IMR-90 (cell line): ENCODE measurements at regions not wholly inside any gene's neighbourhood (a gene's known extent, or its start where the extent isn't known, plus 50 kb on each side); places are given as distances from the start of the nearest gene placed in this dataset.

Experiments used
- ATAC-seq: fragments of 200-7000 bp; cut with Tn5 transposase; 2 replicates; pipeline ENCODE4 v1.9.1; 2020; ENCODE audit warnings: low read depth, mild to moderate bottlenecking, moderate library complexity
- BruUV-seq: library from RNA; stranded (reverse); fragments of 400-500 nt; replicated peaks from 2 replicates; lab custom pipeline; 2021; lab: Mats Ljungman, UMichigan
- CTCF ChIA-PET: fragments of 300-600 bp; formaldehyde crosslinking; extraction: SDS; loops from one replicate; lab custom pipeline; 2021; ENCODE audit warnings: antibody characterized with exemption; lab: Yijun Ruan, JAX
- POLR2A ChIA-PET: fragments of 300-600 bp; sonication (Branson Sonifier 250); formaldehyde crosslinking; loops from one replicate; lab custom pipeline; 2022; ENCODE audit warnings: antibody characterized with exemption; ENCODE audit not compliant: unreplicated experiment; lab: Charles Lee
- DNase-seq: peaks from one replicate; pipeline ENCODE4 v3.0.0; 2013
- H2AFZ ChIP-seq: replicated peaks from 2 replicates; pipeline ENCODE3; 2013; ENCODE audit warnings: low read length, mild to moderate bottlenecking; ENCODE audit not compliant: poor library complexity
- H2AK5ac ChIP-seq: 2 replicates; pipeline ENCODE4 v1.6.1; 2013; ENCODE audit warnings: low read depth, low read length, inconsistent platforms
- H2AK9ac ChIP-seq: replicated peaks from 2 replicates; pipeline ENCODE3; 2013; ENCODE audit warnings: mild to moderate bottlenecking, low read depth, low read length, moderate library complexity; ENCODE audit not compliant: poor library complexity
- H2BK120ac ChIP-seq: 2 replicates; pipeline ENCODE4 v1.6.1; 2013; ENCODE audit warnings: low read depth, low read length, inconsistent platforms
- H2BK15ac ChIP-seq: 3 replicates; pipeline ENCODE4 v1.6.1; 2013; ENCODE audit warnings: low read depth, low read length, inconsistent platforms
- H2BK20ac ChIP-seq: 2 replicates; pipeline ENCODE4 v1.6.1; 2013; ENCODE audit warnings: low read depth, mild to moderate bottlenecking, inconsistent platforms, low read length, moderate library complexity
- H2BK5ac ChIP-seq: 2 replicates; pipeline ENCODE4 v1.6.1; 2013; ENCODE audit warnings: mild to moderate bottlenecking, low read depth, low read length, inconsistent platforms; ENCODE audit not compliant: poor library complexity, severe bottlenecking
- H3K14ac ChIP-seq: replicated peaks from 2 replicates; pipeline ENCODE4 v1.6.1; 2013; ENCODE audit warnings: low read depth, low read length, inconsistent platforms
- H3K18ac ChIP-seq: 2 replicates; pipeline ENCODE4 v1.6.1; 2013; ENCODE audit warnings: low read depth, low read length, control low read depth
- H3K23ac ChIP-seq: 2 replicates; pipeline ENCODE4 v1.6.1; 2013; ENCODE audit warnings: low read depth, low read length, inconsistent platforms
- H3K27ac ChIP-seq: 2 replicates; pipeline ENCODE4 v1.5.1; 2013; ENCODE audit warnings: mild to moderate bottlenecking, control low read depth, low read length; ENCODE audit not compliant: insufficient read depth
- H3K27me3 ChIP-seq: 2 replicates; pipeline ENCODE4 v1.6.1; 2013; ENCODE audit warnings: low read length; ENCODE audit not compliant: control insufficient read depth, insufficient read depth
- H3K36me3 ChIP-seq: 2 replicates; pipeline ENCODE4 v1.6.1; 2013; ENCODE audit warnings: low read length, mixed read lengths; ENCODE audit not compliant: control insufficient read depth, insufficient read depth
- H3K4ac ChIP-seq: 2 replicates; pipeline ENCODE4 v1.6.1; 2013; ENCODE audit warnings: low read depth, low read length, inconsistent platforms
- H3K4me1 ChIP-seq: 2 replicates; pipeline ENCODE4 v1.6.1; 2013; ENCODE audit warnings: low read length, mixed read lengths; ENCODE audit not compliant: control insufficient read depth, insufficient read depth
- H3K4me2 ChIP-seq: 2 replicates; pipeline ENCODE4 v1.6.1; 2013; ENCODE audit warnings: low read depth, mild to moderate bottlenecking, control low read depth, low read length, moderate library complexity
- H3K4me3 ChIP-seq: 2 replicates; pipeline ENCODE4 v1.5.1; 2013; ENCODE audit warnings: low read depth, mild to moderate bottlenecking, control low read depth, low read length, moderate library complexity; ENCODE audit not compliant: insufficient read depth
- H3K56ac ChIP-seq: 2 replicates; pipeline ENCODE4 v1.6.1; 2013; ENCODE audit warnings: low read length, inconsistent platforms; ENCODE audit not compliant: insufficient read depth; ENCODE audit errors: extremely low read depth
- H3K79me1 ChIP-seq, 2 experiments: 2 replicates each; pipeline ENCODE4 v1.6.1; 2013; ENCODE audit warnings: low read length in 2 of 2, inconsistent platforms in 1 of 2, low read depth in 1 of 2
- H3K9ac ChIP-seq: 2 replicates; pipeline ENCODE4 v1.6.1; 2013; ENCODE audit warnings: low read depth, low read length, control low read depth
- H3K9me1 ChIP-seq: 2 replicates; pipeline ENCODE4 v1.6.1; 2013; ENCODE audit warnings: low read length, inconsistent platforms; ENCODE audit not compliant: insufficient read depth
- H3K9me3 ChIP-seq: 2 replicates; pipeline ENCODE4 v1.6.1; 2013; ENCODE audit warnings: low read length; ENCODE audit not compliant: control insufficient read depth, insufficient read depth
- H4K20me1 ChIP-seq: 2 replicates; pipeline ENCODE4 v1.6.1; 2013; ENCODE audit warnings: low read length, inconsistent platforms; ENCODE audit not compliant: insufficient read depth
- H4K5ac ChIP-seq: 2 replicates; pipeline ENCODE4 v1.6.1; 2013; ENCODE audit warnings: mild to moderate bottlenecking, low read depth, low read length, control low read depth
- H4K8ac ChIP-seq, 2 experiments: 2 replicates each; pipeline ENCODE4 v1.6.1; 2013; ENCODE audit warnings: low read depth in 2 of 2, low read length in 2 of 2, control low read depth in 1 of 2, inconsistent platforms in 1 of 2
- H4K91ac ChIP-seq: 2 replicates; pipeline ENCODE4 v1.6.1; 2013; ENCODE audit warnings: low read depth, low read length, inconsistent platforms; ENCODE audit not compliant: insufficient read depth
- BHLHE40 ChIP-seq: fragments of 150-350 bp; IDR thresholded peaks from 2 replicates; pipeline ENCODE4 v1.6.1; 2016; ENCODE audit warnings: mild to moderate bottlenecking, low read depth, low read length
- CEBPB ChIP-seq: IDR thresholded peaks from 2 replicates; pipeline ENCODE4 v1.6.1; 2012; ENCODE audit warnings: low read depth, low read length, improper control_type of control experiment
- CHD1 ChIP-seq: IDR thresholded peaks from 2 replicates; pipeline ENCODE4 v1.6.1; 2012; ENCODE audit warnings: low read depth, low read length, improper control_type of control experiment
- FOS ChIP-seq: fragments of 150-350 bp; IDR thresholded peaks from 2 replicates; pipeline ENCODE4 v1.6.1; 2016; ENCODE audit warnings: low read depth, low read length
- MAFK ChIP-seq: IDR thresholded peaks from 2 replicates; pipeline ENCODE4 v1.6.1; 2012; ENCODE audit warnings: low read depth, low read length, improper control_type of control experiment
- MAZ ChIP-seq: IDR thresholded peaks from 2 replicates; pipeline ENCODE4 v1.6.1; 2012; ENCODE audit warnings: low read depth, mild to moderate bottlenecking, low read length, improper control_type of control experiment, moderate library complexity, borderline replicate concordance
- MXI1 ChIP-seq: IDR thresholded peaks from 2 replicates; pipeline ENCODE4 v1.6.1; 2012; ENCODE audit warnings: low read depth, mild to moderate bottlenecking, low read length, moderate library complexity, borderline replicate concordance
- NFE2L2 ChIP-seq: fragments of 150-350 bp; IDR thresholded peaks from 2 replicates; pipeline ENCODE4 v1.6.1; 2016; ENCODE audit warnings: low read depth, mild to moderate bottlenecking, low read length
- POLR2A ChIP-seq: IDR thresholded peaks from 2 replicates; pipeline ENCODE4 v1.6.1; 2012; ENCODE audit warnings: mild to moderate bottlenecking, low read depth, low read length
- RAD21 ChIP-seq: IDR thresholded peaks from 2 replicates; pipeline ENCODE4 v1.6.1; 2012; ENCODE audit warnings: low read length, improper control_type of control experiment
- RCOR1 ChIP-seq: IDR thresholded peaks from 2 replicates; pipeline ENCODE4 v1.6.1; 2012; ENCODE audit warnings: mild to moderate bottlenecking, low read length, improper control_type of control experiment; ENCODE audit not compliant: insufficient replicate concordance
- RFX5 ChIP-seq: IDR thresholded peaks from 2 replicates; pipeline ENCODE4 v1.8.0; 2012; ENCODE audit warnings: low read depth, mild to moderate bottlenecking, low read length, moderate library complexity
- SMC3 ChIP-seq: fragments of 150-350 bp; IDR thresholded peaks from 2 replicates; pipeline ENCODE4 v1.6.1; 2016; ENCODE audit warnings: low read depth, mild to moderate bottlenecking, antibody characterized with exemption, low read length, moderate library complexity
- WGBS, 2 experiments: methylation state at CpG; one replicate each; pipeline versions ENCODE4 v1.1.5 to v1.1.7; 2013; ENCODE audit warnings: missing lambda C conversion rate in 2 of 2; ENCODE audit not compliant: insufficient read length in 1 of 2; ENCODE audit errors: extremely low coverage in 2 of 2; 5-methylcytosine and 5-hydroxymethylcytosine counted together
- dilution Hi-C: fragments of 300-500 bp; cut with HindIII; formaldehyde crosslinking; loops from one replicate; pipeline ENCODE4 v1.14.3; 2018; ENCODE audit warnings: low sequenced_read_pairs; ENCODE audit not compliant: unreplicated experiment
- in situ Hi-C: fragments of 300-500 bp; cut with MboI; formaldehyde crosslinking; loops from 3 replicates; pipeline ENCODE4 v1.14.3; 2019; ENCODE audit warnings: low sequenced_read_pairs, inconsistent platforms, mixed read lengths
- intact Hi-C: fragments of 100-400 bp; cut with micrococcal nuclease; formaldehyde crosslinking; loops from 2 replicates; pipeline ENCODE4 v1.10.0; 2022
- TF ChIP-seq, protein P1 (sequence below): fragments of 150-350 bp; IDR thresholded peaks from 2 replicates; pipeline ENCODE4 v1.6.1; 2017; ENCODE audit warnings: mild to moderate bottlenecking, antibody characterized with exemption, low read length, low read depth

DNA sequence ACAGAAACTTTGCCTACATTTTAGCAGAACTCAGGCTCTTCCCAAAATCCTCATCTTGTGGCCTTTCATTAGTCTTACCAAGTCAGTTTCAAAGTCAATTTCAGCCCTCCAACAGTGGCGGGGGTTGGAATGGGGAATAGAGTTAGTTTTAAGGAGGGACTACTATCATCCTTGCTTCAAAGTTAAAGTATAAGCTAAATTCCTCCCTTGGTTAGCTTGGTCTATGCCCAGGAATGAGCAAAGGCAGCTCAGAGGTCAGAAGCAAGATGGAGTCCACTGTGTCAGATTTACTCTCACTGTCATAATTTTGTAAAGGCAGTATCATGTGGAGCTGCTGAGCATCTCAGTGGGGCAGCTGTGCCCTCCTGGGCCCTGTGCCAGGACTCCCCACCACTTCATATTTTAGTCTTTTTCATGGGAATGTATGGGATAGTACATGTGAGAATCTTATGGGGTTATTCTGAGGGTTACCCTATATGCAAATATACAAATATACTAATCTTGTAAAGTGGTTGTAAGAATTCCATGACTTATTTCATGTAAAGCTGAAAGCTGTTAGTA, 145.2 kb upstream of the MMADHC start:
- CTCF ChIA-PET = interaction anchor here (1.1 kb wide), 1 partner anchor 87 kb away, joined by 3 read pairs; no protein-coding TSS in a partner anchor
- intact Hi-C loops (no loop called here), in situ Hi-C loops (loop anchor here (25.0 kb wide), 1 partner anchor 729 kb away; no protein-coding TSS in a partner anchor), dilution Hi-C loops (no loop called here)
- BruUV-seq = no TSS peak
- H3K9me3 ChIP-seq = 0 out of 2 replicates have a peak, but pooled peaks cover 2% of the 10 kb centered on the region
- no peak overlapping the region for H2AFZ ChIP-seq
- peaks cover 4% of the 10 kb centered on the region; the same call in 1 of the 2 replicates for H3K9me1 ChIP-seq
- H4K20me1 ChIP-seq = no peaks in the 10 kb centered on the region
- POLR2A ChIA-PET = no interaction called here
- DNase-seq = no peak
- H3K27me3 ChIP-seq = no peaks in the 10 kb centered on the region
- TF ChIP-seq RFX5 (no peak), MAFK (no peak), FOS (no peak), CEBPB (no peak), RAD21 (no peak), MXI1 (no peak), CHD1 (no peak), SMC3 (no peak), BHLHE40 (no peak), RCOR1 (no peak), NFE2L2 (no peak), MAZ (no peak), POLR2A (no peak)
- TF ChIP-seq, protein P1, sequence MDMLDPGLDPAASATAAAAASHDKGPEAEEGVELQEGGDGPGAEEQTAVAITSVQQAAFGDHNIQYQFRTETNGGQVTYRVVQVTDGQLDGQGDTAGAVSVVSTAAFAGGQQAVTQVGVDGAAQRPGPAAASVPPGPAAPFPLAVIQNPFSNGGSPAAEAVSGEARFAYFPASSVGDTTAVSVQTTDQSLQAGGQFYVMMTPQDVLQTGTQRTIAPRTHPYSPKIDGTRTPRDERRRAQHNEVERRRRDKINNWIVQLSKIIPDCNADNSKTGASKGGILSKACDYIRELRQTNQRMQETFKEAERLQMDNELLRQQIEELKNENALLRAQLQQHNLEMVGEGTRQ = no peak
- H4K91ac ChIP-seq = peak overlapping the region; percentile 55
- no peaks in the 10 kb centered on the region for H3K36me3 ChIP-seq
- H3K14ac ChIP-seq = peak overlapping the region; percentile 71
- H2AK5ac ChIP-seq = peak overlapping the region; percentile 46
- no peaks in the 10 kb centered on the region for H3K79me1 ChIP-seq
- H3K4me3 ChIP-seq = no peak overlapping the region
- no peak overlapping the region for H3K23ac ChIP-seq
- peak overlapping the region; percentile 43 for H2BK20ac ChIP-seq
- peak overlapping the region; percentile 83 for H3K4ac ChIP-seq
- H3K4me1 ChIP-seq = peaks cover 14% of the 10 kb centered on the region
- H2BK120ac ChIP-seq = peak overlapping the region; percentile 77
- ATAC-seq = no peak
- peak overlapping the region; percentile 80 for H3K18ac ChIP-seq
- H3K9ac ChIP-seq = no peak overlapping the region
- peak overlapping the region; percentile 85 for H2BK5ac ChIP-seq
- peak overlapping the region; percentile 31 for H2BK15ac ChIP-seq
- H4K8ac ChIP-seq = peak overlapping the region in 1 of 2 experiments; percentile 45; a peak in 1 of 4 replicates
- H3K4me2 ChIP-seq = no peak overlapping the region
- WGBS, 2 experiments = no CpG with 5 or more reads among the region's 1 CpG
- H3K27ac ChIP-seq = no peak overlapping the region
- no peak overlapping the region for H2AK9ac ChIP-seq
- no peak overlapping the region for H3K56ac ChIP-seq
- peak overlapping the region; percentile 86; the same call in 1 of the 2 replicates for H4K5ac ChIP-seq
